ENCODE measurements at regions not wholly inside any gene's neighbourhood (a gene's known extent, or its start where the extent isn't known, plus 50 kb on each side); places are given as distances from the start of the nearest gene placed in this dataset.
"Not testable (repeated sequence)": the region's sequence is repeated elsewhere in the genome, so short reads cannot be mapped to it uniquely, and the experiment has no call there.

DNA sequence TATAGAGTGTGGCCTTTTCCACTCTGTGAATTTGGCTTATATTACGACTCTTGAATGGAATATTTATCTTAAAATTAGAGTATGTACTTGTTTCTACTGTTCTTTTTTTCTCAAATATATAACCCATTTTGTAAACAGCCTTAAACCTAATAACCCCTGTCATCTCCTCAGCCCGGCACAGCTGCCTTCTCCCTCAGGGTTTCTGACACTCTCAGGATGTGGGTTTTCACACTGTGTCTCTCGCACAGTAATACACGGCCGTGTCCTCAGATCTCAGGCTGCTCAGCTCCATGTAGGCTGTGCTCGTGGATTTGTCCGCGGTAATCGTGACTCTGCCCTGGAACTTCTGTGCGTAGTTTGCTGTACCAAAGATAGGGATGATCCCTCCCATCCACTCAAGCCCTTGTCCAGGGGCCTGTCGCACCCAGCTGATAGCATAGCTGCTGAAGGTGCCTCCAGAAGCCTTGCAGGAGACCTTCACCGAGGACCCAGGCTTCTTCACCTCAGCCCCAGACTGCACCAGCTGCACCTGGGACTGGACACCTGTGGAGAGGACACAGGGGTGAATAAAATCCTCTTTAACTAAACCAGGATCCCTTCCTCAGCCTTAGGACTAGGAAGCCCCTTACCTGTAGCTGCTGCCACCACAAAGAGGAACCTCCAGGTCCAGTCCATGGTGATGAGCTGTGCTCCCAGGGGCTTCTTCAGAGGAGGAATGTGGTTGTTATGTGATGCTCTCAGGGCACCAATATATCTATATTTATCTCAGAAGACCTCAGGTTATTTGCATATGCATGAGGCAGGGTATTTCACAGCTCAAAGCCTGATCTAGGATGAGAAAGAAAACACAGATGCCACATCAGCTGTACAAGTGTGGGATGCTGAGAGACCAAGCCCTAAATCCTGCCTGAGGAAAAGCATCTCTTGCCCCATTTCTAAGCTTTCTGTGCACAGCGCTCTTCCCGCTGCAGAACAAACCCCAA is 1188.4 kb downstream of the TMEM121 start:
- in situ Hi-C loops (cut with MboI; ENCODE audit: low pct_ligation_motif_present in 1 of 4, low pct_unique_long_range_greater_than_20kb in 1 of 4, low sequenced_read_pairs in 3 of 4); DNase-seq; H3K27ac ChIP-seq; H3K36me3 ChIP-seq; H3K4me3 ChIP-seq; H3K27me3 ChIP-seq; H3K9me3 ChIP-seq; H3K4me1 ChIP-seq; intact Hi-C loops (cut with DNase I; ENCODE audit: low total_unique reads): not testable (repeated sequence)
- 40 to 57% methylated on average over 1 to 8 of the region's 14 CpGs for WGBS, 2 donors (ENCODE audit: low coverage in 1 of 2)

DNA sequence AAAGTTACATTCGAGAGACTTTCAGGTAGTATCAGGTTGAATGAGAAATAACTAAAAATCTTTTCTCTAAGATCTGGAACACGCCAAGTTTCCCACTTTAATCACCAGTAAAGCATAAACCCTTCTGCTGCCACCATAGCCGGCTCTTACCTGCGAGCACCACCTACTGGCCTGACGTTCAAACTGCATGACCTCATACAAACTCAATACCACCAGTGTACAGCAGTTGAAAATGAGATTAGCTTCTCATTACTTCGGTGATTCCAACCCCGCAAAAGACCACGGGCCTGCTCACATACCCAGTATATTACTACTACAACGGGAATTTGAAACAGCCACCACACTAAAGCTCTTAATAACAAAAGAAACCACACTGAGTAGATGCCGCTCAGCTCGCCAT is 1191.2 kb downstream of the TMEM121 start:
- WGBS, 2 donors (ENCODE audit: low coverage in 1 of 2): 31% methylated on average over 7 of the region's 11 CpGs; no CpG with 5 or more reads in 1 of the 2 donors
- H3K27me3 ChIP-seq; intact Hi-C loops (cut with DNase I; ENCODE audit: low total_unique reads); in situ Hi-C loops (cut with MboI; ENCODE audit: low pct_ligation_motif_present in 1 of 4, low pct_unique_long_range_greater_than_20kb in 1 of 4, low sequenced_read_pairs in 3 of 4); DNase-seq; H3K9me3 ChIP-seq; H3K4me1 ChIP-seq; H3K36me3 ChIP-seq; H3K4me3 ChIP-seq; H3K27ac ChIP-seq: not testable (repeated sequence)
- TF ChIP-seq, protein P1, sequence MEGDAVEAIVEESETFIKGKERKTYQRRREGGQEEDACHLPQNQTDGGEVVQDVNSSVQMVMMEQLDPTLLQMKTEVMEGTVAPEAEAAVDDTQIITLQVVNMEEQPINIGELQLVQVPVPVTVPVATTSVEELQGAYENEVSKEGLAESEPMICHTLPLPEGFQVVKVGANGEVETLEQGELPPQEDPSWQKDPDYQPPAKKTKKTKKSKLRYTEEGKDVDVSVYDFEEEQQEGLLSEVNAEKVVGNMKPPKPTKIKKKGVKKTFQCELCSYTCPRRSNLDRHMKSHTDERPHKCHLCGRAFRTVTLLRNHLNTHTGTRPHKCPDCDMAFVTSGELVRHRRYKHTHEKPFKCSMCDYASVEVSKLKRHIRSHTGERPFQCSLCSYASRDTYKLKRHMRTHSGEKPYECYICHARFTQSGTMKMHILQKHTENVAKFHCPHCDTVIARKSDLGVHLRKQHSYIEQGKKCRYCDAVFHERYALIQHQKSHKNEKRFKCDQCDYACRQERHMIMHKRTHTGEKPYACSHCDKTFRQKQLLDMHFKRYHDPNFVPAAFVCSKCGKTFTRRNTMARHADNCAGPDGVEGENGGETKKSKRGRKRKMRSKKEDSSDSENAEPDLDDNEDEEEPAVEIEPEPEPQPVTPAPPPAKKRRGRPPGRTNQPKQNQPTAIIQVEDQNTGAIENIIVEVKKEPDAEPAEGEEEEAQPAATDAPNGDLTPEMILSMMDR (IDR thresholded peaks at IDR 0.05): peak in 1 of 5 experiments; percentile 25

DNA sequence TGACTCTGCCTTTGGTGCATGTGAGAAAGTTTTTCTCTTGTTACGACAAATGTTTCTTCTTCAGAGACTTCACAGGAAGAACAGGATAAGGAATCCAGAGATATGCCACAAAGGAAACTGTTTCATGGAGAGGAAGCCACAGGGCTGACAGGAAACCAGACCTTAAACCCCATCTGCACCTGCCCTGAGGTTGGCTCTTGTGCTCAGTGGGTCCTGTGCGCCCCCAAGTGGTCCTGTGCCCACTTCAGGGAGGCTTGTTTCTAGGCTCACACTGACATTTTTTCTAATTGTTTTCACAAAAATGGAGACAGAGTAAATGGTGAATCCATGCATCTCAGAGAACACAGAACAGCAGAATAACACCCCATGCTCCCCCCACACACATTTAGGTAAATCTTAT is 1193.5 kb downstream of the TMEM121 start:
- DNase-seq; H3K9me3 ChIP-seq; H3K4me3 ChIP-seq; H3K27ac ChIP-seq; H3K4me1 ChIP-seq; intact Hi-C loops (cut with DNase I; ENCODE audit: low total_unique reads); H3K36me3 ChIP-seq; in situ Hi-C loops (cut with MboI; ENCODE audit: low pct_ligation_motif_present in 1 of 4, low pct_unique_long_range_greater_than_20kb in 1 of 4, low sequenced_read_pairs in 3 of 4); H3K27me3 ChIP-seq: not testable (repeated sequence)
- no CpG with 5 or more reads among the region's 2 CpGs for WGBS, 2 donors (ENCODE audit: low coverage in 1 of 2)

DNA sequence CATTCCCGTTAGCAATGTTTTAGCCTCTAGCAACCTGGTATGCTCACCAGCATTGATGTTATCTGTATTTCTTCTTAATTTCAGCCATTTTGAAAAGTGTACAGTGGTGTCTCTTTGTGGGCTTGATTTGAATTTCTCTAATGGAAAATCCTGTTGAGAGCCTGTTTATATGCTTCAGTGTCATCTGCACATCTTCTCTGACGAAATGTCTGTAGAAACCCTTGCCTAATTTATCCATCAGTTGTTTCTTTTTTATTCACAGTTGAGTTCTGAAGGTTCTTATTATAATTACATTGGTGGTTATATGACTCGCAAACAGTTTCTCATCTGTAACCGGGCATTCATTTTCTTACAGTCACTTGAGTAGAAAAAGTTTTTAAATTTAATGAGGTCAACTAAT is 1195.5 kb downstream of the TMEM121 start:
- H3K27me3 ChIP-seq; H3K4me3 ChIP-seq; H3K36me3 ChIP-seq; H3K4me1 ChIP-seq; H3K9me3 ChIP-seq; intact Hi-C loops (cut with DNase I; ENCODE audit: low total_unique reads); in situ Hi-C loops (cut with MboI; ENCODE audit: low pct_ligation_motif_present in 1 of 4, low pct_unique_long_range_greater_than_20kb in 1 of 4, low sequenced_read_pairs in 3 of 4); DNase-seq; H3K27ac ChIP-seq: not testable (repeated sequence)
- WGBS, 2 donors (ENCODE audit: low coverage in 1 of 2): 73% methylated on average over 4 of the region's 4 CpGs; no CpG with 5 or more reads in 1 of the 2 donors

DNA sequence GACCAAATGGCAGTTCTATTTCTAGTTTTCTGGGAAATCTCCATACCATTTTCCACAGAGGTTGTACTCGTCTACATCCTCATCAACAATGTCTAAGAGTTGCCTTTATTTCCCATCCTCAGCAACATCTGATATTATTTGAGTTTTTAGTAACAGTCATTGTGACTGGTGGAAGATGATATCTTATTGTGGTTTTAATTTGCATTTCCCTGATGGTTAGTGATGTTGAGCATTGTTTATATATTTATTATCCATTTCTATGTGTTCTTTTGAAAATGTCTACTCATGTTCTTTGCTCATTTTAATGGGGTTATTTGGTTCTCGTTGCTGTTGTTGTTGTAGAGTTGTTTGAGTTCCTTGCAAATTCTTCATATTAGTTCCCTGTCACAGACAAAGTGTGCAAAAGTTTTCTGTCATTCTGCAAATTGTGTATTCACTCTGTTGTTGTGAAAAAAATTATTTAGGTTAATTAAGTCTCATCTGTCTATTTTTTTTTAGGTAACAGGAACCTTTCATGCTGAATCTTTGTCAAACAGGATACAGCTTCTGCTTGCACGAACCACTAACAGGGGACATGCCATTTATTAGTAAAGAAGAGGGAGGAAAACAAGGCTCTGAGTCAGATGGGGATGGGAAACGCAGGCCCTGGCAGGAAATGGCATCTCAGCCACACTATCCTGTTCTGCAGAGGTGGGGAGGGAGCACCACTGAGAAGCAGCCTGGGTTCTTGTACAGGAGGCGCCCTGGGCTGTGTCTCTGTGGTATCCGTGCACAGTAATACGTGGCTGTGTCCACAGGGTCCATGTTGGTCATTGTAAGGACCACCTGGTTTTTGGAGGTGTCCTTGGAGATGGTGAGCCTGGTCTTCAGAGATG is 1196.7 kb downstream of the TMEM121 start:
- WGBS, 2 donors (ENCODE audit: low coverage in 1 of 2): 46% methylated on average over 3 of the region's 7 CpGs; no CpG with 5 or more reads in 1 of the 2 donors

DNA sequence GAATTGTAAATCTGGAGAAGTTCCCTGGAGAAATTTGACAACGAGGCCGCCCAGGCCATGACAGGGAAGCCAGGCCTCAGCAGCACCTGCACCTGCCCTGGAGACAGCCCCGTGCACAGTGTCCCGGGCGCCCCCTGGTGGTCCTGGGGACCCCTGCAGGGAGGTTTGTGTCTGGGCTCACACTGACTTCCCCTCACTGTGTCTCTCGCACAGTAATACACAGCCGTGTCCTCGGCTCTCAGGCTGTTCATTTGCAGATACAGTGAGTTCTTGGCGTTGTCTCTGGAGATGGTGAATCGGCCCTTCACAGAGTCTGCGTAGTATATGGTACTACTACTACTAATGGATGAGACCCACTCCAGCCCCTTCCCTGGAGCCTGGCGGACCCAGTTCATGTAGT is 1201.6 kb downstream of the TMEM121 start:
- H3K36me3 ChIP-seq; in situ Hi-C loops (cut with MboI; ENCODE audit: low pct_ligation_motif_present in 1 of 4, low pct_unique_long_range_greater_than_20kb in 1 of 4, low sequenced_read_pairs in 3 of 4); H3K27ac ChIP-seq; H3K9me3 ChIP-seq; DNase-seq; H3K27me3 ChIP-seq; intact Hi-C loops (cut with DNase I; ENCODE audit: low total_unique reads); H3K4me1 ChIP-seq; H3K4me3 ChIP-seq: not testable (repeated sequence)
- 61% methylated on average over 2 of the region's 12 CpGs; no CpG with 5 or more reads in 1 of the 2 donors for WGBS, 2 donors (ENCODE audit: low coverage in 1 of 2)

More for the DNA sequence above, 1196.7 kb downstream of the TMEM121 start:
- H3K36me3 ChIP-seq; H3K27me3 ChIP-seq; intact Hi-C loops (cut with DNase I; ENCODE audit: low total_unique reads); in situ Hi-C loops (cut with MboI; ENCODE audit: low pct_ligation_motif_present in 1 of 4, low pct_unique_long_range_greater_than_20kb in 1 of 4, low sequenced_read_pairs in 3 of 4); H3K9me3 ChIP-seq; H3K4me1 ChIP-seq; DNase-seq; H3K4me3 ChIP-seq; H3K27ac ChIP-seq: not testable (repeated sequence)
